Activated CD4-positive, CD25-positive, alpha-beta regulatory T cell treated with anti-CD3 and anti-CD28 coated beads, Interleukin-2, amount 50 U/mL, for 16 hours (primary cell): ENCODE measurements at regions not wholly inside any gene's neighbourhood (a gene's known extent, or its start where the extent isn't known, plus 50 kb on each side); places are given as distances from the start of the nearest gene placed in this dataset.
"Not testable (repeated sequence)": the region's sequence is repeated elsewhere in the genome, so short reads cannot be mapped to it uniquely, and the experiment has no call there.

Experiments
- DNase-seq: peaks from one replicate; pipeline ENCODE4 v3.0.0-alpha.2; 2020; ENCODE audit warnings: low read depth, low spot score

- no peak for DNase-seq
These were observed 487.1 kb downstream of the AACS start for GRCh38 chr12:125552295-125552694.

- not testable (repeated sequence) for DNase-seq
These were observed 495.8 kb downstream of the AACS start for GRCh38 chr12:125561008-125561407.

- no peak for DNase-seq
These were observed 499.5 kb downstream of the AACS start for GRCh38 chr12:125564753-125565152.

GRCh38 chr12:125567581-125567980 lies 502.3 kb downstream of the AACS start:
- DNase-seq = no peak

GRCh38 chr12:125568306-125568705 lies 503.1 kb downstream of the AACS start:
- no peak for DNase-seq

- no peak for DNase-seq
These were observed 508.0 kb downstream of the AACS start for GRCh38 chr12:125573271-125573670.

- DNase-seq = no peak
These were observed 512.1 kb downstream of the AACS start for GRCh38 chr12:125577334-125577733.

- no peak for DNase-seq
These were observed 514.7 kb downstream of the AACS start for GRCh38 chr12:125579916-125580315.

- no peak for DNase-seq
These were observed 517.8 kb downstream of the AACS start for GRCh38 chr12:125583071-125583470.

- no peak for DNase-seq
These were observed 521.2 kb downstream of the AACS start for GRCh38 chr12:125586441-125586840.

- no peak for DNase-seq
These were observed 528.0 kb downstream of the AACS start for GRCh38 chr12:125593269-125593668.

- no peak for DNase-seq
These were observed 539.7 kb downstream of the AACS start for GRCh38 chr12:125604976-125605375.

- DNase-seq = no peak
These were observed 541.1 kb downstream of the AACS start for GRCh38 chr12:125606312-125606711.

- no peak for DNase-seq
These were observed 545.1 kb downstream of the AACS start for GRCh38 chr12:125610292-125610691.

GRCh38 chr12:125610971-125611370 lies 545.7 kb downstream of the AACS start:
- no peak for DNase-seq

GRCh38 chr12:125614058-125614457 lies 548.8 kb downstream of the AACS start:
- DNase-seq = no peak

- DNase-seq = no peak
These were observed 554.5 kb downstream of the AACS start for GRCh38 chr12:125619723-125620122.

GRCh38 chr12:125633686-125634085 lies 568.5 kb downstream of the AACS start:
- no peak for DNase-seq

- no peak for DNase-seq
These were observed 569.6 kb downstream of the AACS start for GRCh38 chr12:125634813-125635212.

GRCh38 chr12:125639826-125640225 lies 574.6 kb downstream of the AACS start:
- no peak for DNase-seq

- no peak for DNase-seq
These were observed 577.8 kb downstream of the AACS start for GRCh38 chr12:125643055-125643454.

- DNase-seq = no peak
These were observed 580.5 kb downstream of the AACS start for GRCh38 chr12:125645724-125646123.

- no peak for DNase-seq
These were observed 585.4 kb downstream of the AACS start for GRCh38 chr12:125650587-125650986.

GRCh38 chr12:125651625-125652024 lies 586.4 kb downstream of the AACS start:
- DNase-seq = no peak

GRCh38 chr12:125652681-125653080 lies 587.4 kb downstream of the AACS start:
- no peak for DNase-seq
